Activated T-cell treated with anti-CD3 and anti-CD28 coated beads for 48 hours (primary cell): ENCODE measurements at regions not wholly inside any gene's neighbourhood (a gene's known extent, or its start where the extent isn't known, plus 50 kb on each side); places are given as distances from the start of the nearest gene placed in this dataset.

ENCODE experiments used
- DNase-seq: peaks from one replicate; pipeline ENCODE4 v3.0.0-alpha.2; 2020; ENCODE audit warnings: low read depth

- no peak for DNase-seq
Observed at GRCh38 chr16:85256190-85256739, 144.0 kb upstream of the CIBAR2 start.

DNA sequence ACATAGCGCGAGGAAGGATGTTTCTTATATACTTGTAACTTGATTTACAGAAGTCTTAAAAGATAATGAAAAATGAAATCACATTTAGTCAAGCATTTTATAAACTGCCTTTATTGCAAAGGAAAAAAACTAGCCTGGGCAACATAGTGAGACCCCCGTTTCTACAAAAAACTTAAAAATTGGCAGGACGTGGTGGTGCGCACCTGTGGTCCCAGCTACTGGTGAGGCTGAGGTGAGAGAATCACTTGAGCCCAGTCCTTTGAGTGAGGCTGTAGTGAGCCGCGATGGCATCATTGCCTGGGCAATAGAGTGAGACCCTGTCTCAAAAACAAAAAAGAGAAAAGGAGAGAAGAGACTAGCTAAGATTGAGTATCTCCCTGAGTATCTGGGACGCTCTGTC lies 145.2 kb upstream of the CIBAR2 start:
- DNase-seq: no peak

DNA sequence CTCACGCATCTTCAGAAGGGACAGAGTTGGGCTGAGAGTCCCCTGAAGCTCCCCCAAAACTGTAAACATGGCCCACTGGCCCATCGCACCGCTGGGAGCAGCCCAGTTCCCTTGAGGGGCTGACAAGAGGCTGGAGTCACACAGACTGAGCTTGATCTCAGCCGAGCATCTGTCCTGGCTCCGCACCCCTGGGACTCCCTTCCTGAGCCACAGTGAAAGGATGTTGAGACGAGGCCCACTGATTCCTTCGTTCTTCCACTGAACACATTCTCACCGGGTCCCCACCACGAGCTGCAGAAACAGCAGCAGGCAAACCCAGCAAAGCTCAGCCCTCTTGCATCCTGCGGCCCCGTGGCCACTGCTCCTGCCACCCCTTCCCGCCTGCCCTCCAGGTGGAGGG lies 145.9 kb upstream of the CIBAR2 start:
- DNase-seq: no peak

DNA sequence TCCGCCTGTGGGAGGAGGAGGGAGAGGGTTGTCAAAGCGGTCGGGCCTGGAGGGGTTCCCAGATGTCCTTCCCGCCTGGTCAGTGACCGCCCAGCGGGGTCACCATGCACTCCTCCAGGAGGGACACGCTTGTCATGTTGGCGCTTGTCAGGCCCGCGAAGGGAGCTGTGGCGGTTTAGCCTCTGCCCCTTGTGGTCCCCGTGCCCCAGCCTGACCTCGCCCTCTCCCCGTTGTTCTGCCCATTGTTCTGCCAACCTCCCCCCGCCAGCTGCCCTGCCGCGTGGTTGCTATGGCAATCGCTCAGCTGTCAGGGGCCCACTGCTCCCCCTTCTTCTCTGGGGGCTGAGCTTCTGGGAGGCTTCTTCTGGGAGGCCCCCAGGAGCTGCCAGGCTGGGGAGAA lies 146.4 kb upstream of the CIBAR2 start:
- no peak for DNase-seq

DNA sequence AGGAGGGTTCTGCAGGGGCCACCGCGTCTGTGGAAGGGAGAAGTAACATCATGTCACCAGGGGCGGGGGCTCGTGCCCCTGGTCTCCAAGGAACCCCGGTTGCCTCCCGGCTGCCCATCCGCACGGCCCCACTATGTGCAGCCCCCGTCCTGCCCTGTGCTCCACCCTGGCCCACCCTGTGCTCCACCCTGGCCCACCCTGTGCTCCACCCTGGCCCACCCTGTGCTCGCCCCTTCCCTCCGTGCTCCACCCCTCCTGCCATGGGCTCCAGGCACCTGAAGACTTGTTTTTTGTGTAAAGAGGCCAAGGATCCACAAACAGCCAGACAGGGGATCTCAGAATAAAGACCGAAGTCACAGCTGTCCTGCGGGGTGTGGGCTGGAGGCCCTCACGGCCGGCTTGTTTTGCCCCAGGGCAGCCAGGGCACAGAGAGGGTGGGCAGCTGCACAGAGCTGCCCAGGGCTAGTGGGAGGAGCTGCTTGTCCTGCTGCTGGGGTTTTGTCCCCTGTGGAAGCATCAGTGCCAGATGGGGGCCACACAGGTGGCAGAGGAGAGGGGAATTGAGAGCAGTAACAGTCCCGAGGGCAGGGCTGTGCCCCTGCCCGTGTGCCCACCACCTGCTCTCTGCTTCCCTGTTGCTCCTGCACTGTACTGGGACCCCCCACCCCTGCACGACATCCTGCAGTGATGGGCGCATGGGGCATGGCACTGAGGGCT lies 147.0 kb upstream of the CIBAR2 start:
- no peak for DNase-seq

DNA sequence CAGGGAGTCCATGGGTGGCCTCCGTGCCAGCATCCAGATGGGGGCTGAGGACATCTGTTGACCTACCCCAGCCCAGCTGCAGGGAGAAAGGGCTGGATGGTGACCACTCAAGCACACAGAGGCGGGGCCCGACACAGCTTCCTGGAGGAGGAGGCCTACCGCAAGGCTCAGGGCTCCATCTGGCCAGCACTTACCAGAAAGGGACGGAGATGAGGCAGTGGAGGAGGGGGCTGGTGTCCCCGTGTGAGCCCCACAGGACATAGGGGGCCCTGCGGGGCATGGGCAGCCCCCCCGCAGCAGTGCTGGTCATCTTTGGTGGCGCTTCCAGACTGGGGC lies 147.5 kb upstream of the CIBAR2 start:
- no peak for DNase-seq

- DNase-seq: no peak
Observed at GRCh38 chr16:85261204-85261603, 148.9 kb upstream of the CIBAR2 start.

DNA sequence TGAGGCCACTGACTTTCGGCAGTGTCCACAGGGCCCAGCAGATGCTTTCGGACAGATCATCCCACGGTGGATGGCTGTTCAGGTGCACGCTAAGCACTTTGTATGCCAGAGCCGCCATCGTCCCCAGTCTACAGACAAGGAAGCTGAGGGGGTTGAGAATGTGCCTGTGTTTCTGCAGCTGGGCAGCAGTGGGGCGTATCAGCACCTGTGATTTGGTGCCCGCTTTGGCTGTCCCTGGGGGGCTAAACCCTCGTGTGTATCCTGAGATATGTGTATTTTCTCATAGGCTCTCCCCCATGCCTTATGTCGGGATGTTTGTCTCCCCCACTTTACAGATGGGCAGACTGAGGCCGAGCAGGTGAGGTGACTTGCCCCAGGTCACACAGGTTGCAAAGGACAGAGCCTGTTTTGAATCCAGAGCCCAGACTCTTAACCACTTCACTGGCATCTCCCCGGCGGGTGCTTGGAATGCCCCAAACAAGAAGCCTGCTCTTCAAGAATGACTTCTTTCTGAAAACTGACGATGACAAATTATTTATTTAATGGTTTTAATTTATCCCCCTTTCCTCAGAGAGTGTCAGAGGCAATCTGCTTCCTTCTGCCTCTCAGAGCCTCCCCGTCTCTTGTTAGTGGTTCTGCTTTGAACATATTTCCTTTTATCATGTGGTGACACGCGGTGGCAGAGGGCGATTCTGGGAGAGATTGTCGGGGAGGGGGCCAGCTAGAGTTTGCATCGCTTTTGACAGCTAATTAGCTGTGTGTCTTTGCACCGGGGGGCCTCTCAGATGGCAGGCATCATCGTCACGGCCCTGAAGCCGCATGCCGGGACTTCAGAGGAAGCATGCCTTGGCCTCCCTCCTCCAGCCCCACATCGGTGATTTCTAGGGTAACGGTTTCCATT lies 149.6 kb upstream of the CIBAR2 start:
- no peak for DNase-seq

DNA sequence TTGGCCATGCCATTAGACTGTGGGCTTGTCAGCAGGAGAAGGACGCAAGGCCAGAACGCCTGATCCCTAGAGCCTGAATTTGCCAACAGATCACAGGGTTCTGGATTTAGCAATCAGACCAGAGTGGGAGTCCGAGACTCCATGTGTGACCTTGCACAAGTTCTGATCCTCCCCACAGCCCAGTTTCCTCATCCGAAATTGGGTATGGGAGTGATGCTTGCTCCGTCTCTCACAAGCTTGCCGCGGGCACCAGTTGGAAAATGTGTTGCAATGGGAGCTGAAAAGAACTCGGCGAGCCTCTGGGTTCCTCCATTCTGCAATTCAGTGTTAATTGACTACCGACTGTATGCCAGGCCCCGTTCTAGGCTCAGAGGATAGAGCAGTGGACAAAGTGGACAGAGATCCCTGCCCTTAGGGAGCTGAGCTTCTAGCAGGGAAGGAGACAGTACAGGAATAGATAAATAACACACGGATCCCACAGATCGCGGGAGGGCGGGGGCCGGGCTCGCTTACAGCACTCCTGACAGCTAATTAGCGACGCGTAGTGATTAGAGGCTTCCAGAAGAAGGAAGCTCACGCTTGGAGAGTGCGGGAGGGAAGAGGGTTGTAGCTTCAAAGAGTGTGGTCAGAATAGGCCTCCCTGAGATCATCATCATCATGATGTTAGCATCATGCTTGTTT lies 150.4 kb upstream of the CIBAR2 start:
- DNase-seq: no peak

GRCh38 chr16:85263239-85263585 lies 150.9 kb upstream of the CIBAR2 start:
- no peak for DNase-seq

GRCh38 chr16:85264752-85265151 lies 152.5 kb upstream of the CIBAR2 start:
- no peak for DNase-seq

DNA sequence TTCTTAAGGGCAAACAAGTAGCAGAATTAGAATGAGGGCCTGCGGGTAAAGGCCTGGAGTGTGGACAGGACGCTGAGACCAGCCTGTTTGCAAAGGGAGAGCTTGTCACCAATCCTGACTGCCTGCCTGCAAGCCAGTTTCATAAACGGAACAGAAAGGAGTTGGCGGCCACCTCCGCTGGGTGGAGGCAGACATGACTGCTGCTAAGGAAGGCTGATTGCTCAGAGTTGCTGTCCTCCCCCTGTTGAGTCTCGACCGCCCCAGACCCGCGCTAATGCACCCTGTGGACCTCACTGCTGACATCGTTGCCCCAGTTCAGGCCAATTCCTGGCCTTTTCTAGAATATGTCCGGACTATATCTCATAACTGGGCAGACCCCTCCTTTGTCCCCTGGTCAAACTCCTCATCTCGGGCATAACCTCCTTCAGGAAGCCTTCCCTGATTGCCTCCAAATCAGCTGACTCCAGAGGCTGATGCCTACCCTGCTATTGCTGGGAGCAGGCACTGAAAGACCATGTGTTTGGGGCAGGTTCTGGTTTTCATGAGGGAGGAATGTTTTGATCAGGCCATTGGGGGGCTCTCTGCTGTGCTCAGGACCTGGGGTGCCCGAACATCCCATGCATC lies 153.0 kb upstream of the CIBAR2 start:
- no peak for DNase-seq

GRCh38 chr16:85265810-85266209 lies 153.5 kb upstream of the CIBAR2 start:
- no peak for DNase-seq

DNA sequence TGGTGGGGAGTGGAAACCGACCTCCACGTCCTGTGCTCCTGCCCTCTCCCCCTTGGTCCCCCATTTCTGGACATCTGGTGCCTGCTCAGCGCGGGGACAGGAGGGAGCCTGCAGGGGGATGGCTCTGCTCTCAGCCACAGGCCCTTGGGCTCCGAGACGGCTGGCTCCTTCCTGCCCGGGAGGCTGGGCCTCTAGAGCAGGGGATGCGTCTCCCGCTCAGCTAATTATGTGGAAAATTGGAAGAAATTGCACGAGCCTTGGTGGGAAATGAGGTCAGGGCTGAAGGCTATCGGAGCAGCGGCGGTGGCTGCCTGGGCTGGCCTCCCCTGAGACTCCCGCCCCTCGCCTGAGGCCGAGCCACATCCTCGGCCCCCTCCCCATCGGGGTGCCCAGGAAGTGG lies 154.6 kb upstream of the CIBAR2 start:
- no peak for DNase-seq

DNA sequence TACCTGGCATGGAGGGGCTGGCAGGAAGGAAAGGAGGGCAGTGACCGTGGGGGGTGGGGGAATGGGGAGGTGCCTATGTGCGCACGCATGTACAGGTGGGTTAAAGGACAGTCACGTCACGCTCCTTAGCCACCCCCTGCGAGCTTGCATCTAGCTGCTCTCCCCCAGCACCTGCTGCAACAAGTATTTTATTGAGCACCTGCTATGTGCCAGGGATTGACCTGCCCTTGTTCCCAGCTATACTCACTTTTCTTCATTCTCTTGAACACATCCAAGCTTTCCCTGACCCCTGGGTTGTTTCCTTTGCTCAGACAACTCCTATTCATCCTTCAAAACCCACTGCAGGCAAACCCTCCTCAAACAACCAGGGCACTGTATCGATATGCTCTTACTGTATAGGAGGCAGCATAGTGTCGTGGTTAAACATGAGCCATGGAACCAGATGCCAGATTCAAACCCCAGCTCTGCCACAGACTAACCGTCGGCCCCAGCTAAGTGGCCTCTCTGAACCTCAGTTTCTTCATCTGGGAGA lies 155.2 kb upstream of the CIBAR2 start:
- no peak for DNase-seq

DNA sequence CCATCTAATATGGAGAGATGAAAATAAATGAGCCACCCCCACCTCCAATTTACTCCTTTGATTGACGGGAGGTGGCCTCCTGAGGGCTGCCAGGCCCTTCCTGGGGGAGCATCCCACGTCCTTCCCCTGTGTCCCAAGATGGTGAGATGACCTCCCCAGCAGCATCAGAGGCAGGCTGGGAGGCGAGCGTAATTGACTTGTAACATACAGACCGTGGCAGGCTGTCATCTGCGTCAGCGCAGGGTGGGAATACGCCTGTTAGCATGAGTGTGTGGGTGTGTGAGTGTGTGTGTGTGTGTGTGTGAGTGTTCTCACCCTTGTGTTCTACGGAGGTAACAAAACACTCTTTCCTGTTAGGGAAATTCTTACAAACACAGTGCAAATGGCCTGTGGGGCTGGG lies 156.9 kb upstream of the CIBAR2 start:
- no peak for DNase-seq

DNA sequence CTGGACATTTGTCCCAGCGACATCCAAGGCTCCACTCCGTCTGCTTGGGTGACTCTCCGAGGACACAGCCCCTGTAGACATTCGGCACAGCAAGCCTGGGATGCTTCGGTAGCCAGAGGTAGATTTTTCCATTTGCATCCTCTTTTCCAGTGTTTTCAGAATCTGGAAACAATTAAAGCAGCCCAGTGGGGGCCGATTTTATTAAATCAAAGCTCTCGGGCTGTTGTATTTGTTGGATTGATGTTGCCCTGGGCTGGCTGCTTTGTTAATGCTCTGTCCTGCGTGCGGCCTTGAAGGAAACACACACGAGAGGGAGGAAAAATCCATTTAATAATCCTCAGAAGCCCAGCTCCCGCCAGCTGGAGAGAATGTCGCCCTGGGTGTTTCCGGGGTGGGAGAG lies 158.1 kb upstream of the CIBAR2 start:
- no peak for DNase-seq

DNA sequence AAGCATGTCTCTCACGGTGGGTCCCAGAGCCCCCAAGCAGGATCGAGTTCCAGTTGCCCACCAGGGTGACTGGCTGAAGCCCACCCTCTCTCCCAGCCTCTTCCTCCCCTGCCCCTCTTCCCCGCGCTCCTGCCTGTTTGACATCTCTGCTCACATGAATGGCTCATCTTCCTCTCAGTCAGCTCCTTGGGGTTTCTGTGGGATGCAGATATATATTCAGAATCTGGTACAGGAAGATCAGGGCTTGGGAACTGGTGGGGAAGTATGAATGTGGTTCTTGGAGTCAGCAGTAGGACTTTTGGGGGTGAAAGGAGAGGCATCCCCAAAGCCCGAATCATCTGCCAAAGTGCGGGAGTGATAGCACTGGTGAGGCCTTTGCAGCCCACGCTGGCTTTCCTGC lies 158.9 kb upstream of the CIBAR2 start:
- no peak for DNase-seq

DNA sequence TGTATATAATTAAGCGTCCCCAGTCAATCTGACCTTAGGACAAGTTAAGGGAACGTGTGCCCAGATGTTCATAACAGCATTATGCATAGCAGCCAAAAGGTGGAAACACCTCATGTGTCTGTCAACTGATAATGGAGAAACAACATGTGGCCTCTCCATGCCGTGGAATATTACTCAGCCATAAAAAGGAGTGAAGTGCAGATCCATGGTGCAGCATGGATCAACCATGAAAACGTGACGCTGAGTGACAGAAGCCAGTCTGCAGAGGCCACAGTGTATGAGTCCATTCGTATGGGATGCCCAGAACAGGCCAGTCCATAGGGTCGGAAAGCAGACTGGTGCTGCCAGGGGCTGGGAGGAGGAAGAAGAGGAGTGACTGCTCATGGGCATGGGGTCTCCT lies 161.0 kb upstream of the CIBAR2 start:
- DNase-seq: no peak

- no peak for DNase-seq
Observed at GRCh38 chr16:85274501-85274900, 162.2 kb upstream of the CIBAR2 start.

GRCh38 chr16:85274924-85275323 lies 162.7 kb upstream of the CIBAR2 start:
- no peak for DNase-seq
